HG02981 (cell line): ENCODE measurements at regions not wholly inside any gene's neighbourhood (a gene's known extent, or its start where the extent isn't known, plus 50 kb on each side); places are given as distances from the start of the nearest gene placed in this dataset.
"Not testable (repeated sequence)": the region's sequence is repeated elsewhere in the genome, so short reads cannot be mapped to it uniquely, and the experiment has no call there.

Source experiments
- ATAC-seq: cut with Tn5 transposase; IDR thresholded peaks from one replicate; pipeline ENCODE4 v1.9.1; 2021; ENCODE audit warnings: mild to moderate bottlenecking, moderate library complexity; ENCODE audit not compliant: unreplicated experiment

- not testable (repeated sequence) for ATAC-seq
These were observed 75.4 kb upstream of the LPCAT1 start for GRCh38 chr5:1598950-1599737.

DNA sequence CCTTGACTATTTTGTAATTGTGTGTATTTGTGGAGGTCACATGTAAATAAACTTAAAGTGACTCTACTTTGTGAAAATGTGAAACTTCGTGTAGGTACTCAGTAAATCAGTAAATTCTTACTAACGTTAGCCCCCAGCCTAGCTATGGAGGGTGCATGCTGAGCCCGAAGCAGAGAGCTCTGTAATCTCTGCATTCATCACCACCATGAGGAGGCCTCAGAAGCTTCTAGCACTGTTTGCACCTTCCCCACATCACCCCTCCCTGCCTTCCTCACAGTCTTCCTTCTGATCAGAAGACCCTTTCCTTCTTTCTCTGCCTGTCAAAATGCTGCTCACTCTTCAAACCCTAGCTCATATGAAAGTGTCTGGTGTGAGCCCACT lies 73.3 kb upstream of the LPCAT1 start:
- ATAC-seq = not testable (repeated sequence)

DNA sequence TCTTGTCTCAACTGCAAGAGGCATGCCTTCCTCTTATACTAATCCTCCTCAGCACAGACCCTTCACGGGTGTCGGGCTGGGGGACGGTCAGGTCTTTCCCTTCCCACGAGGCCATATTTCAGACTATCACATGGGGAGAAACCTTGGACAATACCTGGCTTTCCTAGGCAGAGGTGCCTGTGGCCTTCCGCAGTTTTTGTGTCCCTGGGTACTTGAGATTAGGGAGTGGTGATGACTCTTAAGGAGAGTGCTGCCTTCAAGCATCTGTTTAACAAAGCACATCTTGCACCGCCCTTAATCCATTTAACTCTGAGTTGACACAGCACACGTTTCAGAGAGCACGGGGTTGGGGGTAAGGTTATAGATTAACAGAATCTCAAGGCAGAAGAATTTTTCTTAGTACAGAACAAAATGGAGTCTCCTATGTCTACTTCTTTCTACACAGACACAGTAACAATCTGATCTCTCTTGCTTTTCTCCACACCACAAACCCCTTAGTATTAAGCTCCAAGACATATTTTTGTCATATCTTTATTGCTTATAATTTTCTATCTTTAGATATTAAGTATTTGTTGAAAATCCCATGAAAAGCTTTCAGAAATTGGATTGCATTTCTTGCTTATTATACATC lies 72.8 kb upstream of the LPCAT1 start:
- not testable (repeated sequence) for ATAC-seq

DNA sequence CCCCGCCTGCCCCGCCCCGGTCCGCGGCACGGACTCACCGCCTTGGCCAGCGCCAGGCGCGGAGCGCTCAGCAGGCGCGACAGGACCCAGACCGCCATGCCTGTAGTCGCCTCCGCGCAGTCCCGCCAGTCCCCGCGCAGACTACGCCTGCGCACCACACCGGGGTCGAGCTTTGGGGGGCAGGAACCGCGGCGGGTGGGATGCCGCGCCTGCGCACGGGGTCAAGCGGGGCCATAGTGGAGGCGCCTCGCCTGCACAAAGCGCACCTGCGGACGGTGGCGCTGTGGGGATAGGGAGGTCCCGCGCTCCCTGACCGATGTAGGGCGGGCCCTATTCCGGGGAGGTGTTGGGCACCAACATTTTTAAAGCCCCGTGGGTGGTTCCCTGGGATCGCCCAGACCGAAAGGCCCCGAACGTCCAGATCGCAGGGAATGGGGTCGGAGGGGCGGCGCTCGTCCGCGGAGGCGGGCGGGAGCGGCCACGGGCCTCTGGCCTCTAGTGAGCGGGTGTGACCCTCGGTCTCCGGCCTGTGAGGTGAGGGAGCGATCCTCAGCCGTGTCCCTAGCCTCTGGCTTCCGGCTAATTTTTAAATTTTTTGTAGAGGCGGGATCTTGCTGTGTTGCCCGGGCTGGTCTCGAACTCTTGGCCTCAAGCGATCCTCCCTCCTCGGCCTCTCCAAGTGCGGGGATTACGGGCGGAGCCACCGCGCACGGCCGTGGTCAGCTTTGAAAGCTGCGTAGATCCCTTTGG lies 70.8 kb upstream of the LPCAT1 start:
- ATAC-seq = peak; percentile 89

GRCh38 chr5:1593903-1594356 lies 70.2 kb upstream of the LPCAT1 start:
- ATAC-seq = peak; percentile 1

GRCh38 chr5:1588071-1588694 lies 64.4 kb upstream of the LPCAT1 start:
- ATAC-seq = not testable (repeated sequence)

- not testable (repeated sequence) for ATAC-seq
These were observed 59.5 kb upstream of the LPCAT1 start for GRCh38 chr5:1583081-1583875.

- not testable (repeated sequence) for ATAC-seq
These were observed 55.6 kb upstream of the LPCAT1 start for GRCh38 chr5:1579389-1579788.

GRCh38 chr5:1576851-1577250 lies 53.1 kb upstream of the LPCAT1 start:
- ATAC-seq = not testable (repeated sequence)

DNA sequence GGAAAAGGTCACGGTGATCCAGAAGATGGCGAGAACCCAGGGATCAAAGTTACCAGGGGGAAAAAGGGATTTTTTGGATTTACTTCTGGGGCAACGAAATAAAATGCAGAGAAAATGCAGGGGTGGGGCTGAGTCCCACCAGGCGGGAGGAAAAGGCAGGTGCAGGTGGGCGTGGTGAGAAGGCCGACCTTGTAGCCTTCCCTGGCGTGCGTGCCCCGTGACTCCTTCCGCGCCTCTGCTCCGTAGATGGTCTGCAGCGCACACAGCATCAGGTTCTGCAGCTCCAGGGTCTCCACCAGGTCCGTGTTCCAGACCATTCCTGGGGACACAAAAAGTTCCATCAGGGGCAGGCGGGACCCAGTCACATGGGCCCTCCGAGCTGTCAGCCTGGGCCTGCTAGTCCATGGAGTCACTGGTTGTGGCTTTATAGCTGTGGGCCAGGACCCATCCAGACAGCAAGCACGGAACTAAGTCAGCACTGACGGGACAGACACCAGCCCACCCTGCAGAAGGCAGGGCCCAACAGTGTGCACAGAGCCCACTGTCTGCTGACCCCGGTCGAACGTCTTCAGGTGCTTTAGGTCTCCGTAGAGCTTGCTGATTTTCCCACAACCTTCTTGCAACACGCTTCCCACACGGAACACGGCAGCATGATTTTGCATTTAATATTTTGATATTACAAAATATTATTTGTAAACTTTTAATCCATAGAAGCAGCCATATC lies 52.4 kb upstream of the LPCAT1 start:
- not testable (repeated sequence) for ATAC-seq

- ATAC-seq = not testable (repeated sequence)
These were observed 51.7 kb upstream of the LPCAT1 start for GRCh38 chr5:1575491-1575890.

DNA sequence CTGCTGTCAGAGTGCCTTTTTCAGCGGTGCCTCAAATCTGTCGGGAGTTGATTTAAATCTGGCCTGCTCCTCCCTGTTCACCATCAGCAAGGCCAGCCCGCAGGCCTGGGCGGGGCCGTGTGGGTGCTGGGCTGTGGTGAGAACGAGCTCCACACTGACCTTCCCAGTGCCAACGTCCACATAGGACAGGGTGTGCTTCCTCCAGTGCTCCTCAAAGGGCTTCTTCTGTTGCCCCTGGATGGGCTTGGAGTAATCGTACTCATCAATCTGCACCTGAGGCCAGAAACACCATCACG lies 50.2 kb upstream of the LPCAT1 start:
- ATAC-seq = not testable (repeated sequence)

- not testable (repeated sequence) for ATAC-seq
These were observed 49.7 kb upstream of the LPCAT1 start for GRCh38 chr5:1573217-1574022.
